Colon (tissue), 2 donors: ENCODE measurements at regions not wholly inside any gene's neighbourhood (a gene's known extent, or its start where the extent isn't known, plus 50 kb on each side); places are given as distances from the start of the nearest gene placed in this dataset.
"Not testable (repeated sequence)": the region's sequence is repeated elsewhere in the genome, so short reads cannot be mapped to it uniquely, and the experiment has no call there.

ENCODE experiments used
- FAIRE-seq: peaks from 2 replicates; lab custom pipeline; 2012; peaks lifted over from hg19 to GRCh38; lab: Jason Lieb, UNC
- donor health status: control.
- donor health status: control.

DNA sequence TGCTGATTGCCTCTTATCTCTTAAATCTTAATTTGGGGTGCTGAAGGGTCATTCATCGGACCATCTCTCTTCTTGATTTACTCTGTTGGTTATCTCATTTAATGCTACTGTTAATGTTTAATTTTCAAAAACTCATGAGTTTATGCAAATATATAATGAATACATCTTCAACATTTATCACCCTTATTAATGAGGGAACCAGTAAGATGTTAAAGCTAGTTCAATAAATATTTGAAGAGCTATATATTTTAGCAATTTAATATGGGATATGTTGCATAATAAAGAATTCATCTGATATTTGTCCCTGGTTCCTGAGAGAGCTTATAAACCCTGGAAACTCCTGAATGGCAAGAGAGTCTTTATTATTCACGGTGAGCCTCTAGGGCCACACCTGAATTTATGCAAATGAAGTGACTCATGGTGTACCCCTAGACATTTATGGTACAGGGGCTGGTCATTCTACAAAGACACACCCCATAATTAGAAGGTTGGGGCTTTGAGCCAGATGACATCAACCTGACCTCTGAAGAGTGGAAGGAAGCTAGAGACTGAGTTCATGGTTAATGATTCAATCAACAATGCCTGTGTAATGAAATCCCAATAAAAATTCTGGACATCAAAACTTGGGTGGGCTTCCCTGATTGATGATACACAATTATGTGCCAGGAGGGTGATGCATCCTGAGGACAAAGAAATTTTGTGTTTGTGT, 339.5 kb upstream of the ZNF608 start:
- FAIRE-seq = no peak

DNA sequence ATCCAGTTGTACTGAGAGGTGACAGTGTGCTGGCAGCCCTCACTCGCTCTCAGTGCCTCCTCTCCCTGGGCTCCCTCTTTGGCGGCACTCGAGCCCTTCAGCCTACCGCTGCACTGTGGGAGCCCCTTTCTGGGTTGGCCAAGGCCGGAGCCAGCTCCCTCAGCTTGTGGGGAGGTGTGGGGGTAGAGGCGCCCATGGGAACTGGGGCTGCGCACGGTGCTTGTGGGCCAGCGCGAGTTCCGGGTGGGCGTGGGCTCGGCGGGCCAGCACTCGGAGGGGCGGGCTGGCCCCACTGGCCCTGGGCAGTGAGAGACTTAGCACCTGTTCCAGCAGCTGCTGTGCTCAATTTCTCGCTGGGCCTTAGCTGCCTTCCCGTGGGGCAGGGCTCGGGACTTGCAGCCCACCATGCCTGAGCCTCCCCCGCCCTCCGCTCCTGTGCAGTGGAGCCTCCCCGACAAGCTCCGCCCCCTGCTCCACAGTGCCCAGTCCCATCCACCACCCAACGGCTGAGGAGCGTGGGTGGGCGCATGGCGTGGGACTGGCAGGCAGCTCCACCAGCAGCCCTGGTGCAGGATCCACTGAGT, 342.2 kb upstream of the ZNF608 start:
- FAIRE-seq = no peak

DNA sequence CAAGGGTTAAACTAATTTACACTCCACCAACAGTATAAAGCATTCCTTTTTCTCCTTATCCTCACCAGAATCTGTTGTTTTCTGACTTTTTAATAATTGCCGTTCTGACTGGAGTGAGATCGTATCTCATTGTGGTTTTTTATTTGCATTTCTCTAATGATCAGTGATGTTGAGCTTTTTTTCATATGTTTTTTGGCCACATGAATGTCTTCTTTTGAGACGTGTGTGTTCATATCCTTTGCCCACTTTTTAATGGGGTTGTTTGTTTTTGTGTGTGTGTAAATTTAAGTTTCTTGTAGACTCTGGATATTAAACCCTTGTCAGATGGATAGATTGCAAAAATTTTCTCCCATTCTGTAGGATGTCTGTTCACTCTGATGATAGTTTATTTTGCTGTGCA, 345.7 kb upstream of the ZNF608 start:
- FAIRE-seq = not testable (repeated sequence)

DNA sequence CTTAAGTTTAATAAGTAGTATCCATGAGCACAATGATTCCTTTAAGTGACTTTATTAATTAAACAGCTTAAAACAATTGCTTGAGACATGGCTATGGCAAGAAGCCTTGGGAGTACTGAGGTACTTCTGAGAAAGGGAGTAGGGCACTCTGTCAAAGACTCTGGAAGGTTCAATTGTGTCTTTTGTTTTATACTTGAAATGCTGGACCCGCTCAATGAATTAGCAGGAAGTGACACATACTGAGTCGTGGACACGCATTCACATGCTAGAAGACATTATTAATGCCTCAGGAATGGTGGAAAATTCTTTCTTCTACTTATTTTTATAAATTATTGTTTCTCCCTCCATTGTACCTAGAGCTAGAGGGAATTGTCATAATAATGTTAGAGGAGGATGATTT, 347.3 kb upstream of the ZNF608 start:
- FAIRE-seq = no peak

DNA sequence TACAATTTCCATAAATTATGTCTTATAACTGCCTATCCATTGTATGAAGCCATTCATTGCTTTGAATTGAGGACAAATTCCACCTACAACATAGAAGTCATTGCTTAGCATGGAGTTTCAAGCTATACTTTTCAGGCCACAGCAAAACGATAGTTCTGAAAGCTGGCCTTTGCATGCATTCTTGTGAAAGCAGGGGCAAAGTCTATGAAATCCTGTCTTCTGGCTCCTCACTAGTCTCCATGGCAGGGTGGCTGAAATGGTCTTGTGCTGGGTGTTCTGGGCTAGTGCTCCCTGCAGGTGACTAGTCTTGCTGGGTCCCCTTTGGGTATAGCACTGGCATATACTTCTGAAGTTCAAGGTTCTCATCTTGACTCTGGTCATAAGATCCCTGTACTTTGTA, 353.9 kb upstream of the ZNF608 start:
- no peak for FAIRE-seq

DNA sequence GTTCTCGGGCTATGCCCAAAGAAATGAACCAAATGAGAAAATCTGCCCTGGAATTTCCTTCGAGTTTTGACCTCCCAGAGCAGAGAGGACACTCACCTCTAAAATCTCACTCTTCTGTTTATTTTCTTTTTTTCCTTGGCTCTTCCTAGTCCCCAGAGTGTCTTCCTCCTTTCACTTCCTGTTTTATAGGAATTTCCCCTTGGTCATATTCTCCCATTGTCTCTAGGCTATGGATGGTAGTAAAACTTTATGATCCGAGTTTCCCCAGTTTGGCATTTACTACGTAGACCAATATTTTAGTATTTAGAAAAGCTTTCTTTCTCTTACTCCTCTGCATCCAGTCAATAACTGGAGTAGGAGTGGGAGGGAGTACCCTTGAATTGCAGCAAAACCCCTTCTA, 354.5 kb upstream of the ZNF608 start:
- FAIRE-seq = no peak

DNA sequence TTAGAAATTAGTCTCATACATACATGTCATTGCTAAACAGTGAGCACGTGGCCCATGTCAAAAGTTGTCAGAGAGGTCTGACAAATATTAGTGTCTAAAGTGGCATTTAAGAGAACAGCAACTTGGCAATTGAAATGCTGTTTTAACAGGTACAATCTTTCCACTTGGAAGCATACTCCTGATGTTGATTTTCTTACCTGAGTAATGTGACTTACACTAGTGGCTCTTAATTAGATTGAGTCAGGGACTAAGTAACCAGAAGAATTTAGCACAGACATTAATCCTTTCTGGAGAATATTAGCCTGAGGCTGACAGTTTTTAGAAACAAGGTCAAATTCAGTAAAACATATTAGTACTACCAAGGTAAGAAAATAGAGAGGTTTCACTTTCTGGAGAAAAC, 357.0 kb upstream of the ZNF608 start:
- no peak for FAIRE-seq

DNA sequence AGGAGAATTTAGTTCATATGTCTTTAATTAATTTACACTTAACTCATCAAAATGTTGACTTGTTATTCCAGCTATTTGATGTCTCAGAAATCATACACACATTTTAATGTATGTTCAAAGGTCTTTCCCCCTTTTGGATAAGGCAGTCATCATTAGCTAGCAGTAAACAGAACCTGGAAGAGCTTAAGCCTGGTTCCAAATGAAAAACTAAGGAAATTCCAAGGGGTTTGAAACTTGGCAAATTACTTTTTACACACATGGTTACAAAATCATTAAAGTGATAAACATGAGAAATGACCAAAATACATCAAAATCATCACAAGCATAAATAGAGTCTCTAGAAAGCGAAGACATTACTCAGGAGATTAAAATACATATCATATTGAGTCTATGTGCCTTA, 359.8 kb upstream of the ZNF608 start:
- no peak for FAIRE-seq

DNA sequence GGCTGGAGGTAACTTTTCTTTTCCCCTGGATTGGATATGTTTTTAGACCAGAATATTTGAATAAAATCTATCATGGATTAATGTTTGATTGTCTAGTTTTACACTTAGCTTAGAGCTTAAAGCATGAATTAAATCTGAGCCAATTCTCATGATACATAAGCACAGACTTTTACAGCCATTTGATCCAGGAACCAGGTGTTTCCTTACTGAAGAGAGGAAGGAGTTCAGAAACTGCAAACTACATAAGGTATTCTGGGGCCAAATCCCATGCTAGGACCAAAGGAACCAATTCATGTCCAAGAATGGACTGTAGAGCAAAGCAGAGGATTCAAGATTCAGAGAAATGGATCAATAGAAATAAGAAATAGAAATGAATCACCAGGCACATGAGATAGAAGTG, 360.4 kb upstream of the ZNF608 start:
- FAIRE-seq = no peak

DNA sequence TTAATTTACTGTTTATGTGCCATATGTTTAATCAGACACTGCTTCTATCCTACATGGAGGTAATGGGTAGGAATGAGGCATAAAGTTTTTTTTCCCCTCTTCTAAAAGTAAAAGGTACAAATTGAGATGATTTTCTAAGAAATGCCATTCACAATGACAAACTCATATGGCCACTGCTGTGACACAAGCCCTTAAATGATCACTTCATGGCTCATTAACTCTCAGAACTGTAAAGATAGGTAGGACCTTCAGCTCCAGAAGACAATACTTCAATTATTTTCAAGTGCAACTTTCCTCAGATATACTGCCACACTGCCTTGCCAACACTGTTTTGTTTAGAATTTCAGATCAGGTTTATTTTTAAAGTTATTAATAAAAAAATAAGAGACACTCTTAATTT, 362.9 kb upstream of the ZNF608 start:
- FAIRE-seq = no peak

DNA sequence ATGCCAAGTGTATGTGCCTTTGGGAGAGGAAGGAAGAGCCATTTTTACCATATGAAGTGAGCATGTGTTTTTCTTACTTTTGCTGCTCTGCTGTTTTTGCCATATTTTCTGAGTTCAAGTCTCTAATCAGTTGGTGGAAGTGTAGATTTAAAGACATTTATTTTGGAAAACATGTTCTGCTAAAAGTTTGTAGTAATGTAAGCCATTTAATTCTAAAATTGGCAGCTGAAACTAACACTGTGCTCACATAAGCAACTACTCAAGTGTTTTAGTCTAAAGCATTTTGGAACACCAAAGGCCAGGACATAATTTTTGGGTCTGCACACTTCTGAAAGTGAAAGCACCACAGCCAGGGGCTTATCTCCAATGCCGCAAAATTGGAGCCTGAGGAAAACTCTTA, 363.4 kb upstream of the ZNF608 start:
- FAIRE-seq = no peak

DNA sequence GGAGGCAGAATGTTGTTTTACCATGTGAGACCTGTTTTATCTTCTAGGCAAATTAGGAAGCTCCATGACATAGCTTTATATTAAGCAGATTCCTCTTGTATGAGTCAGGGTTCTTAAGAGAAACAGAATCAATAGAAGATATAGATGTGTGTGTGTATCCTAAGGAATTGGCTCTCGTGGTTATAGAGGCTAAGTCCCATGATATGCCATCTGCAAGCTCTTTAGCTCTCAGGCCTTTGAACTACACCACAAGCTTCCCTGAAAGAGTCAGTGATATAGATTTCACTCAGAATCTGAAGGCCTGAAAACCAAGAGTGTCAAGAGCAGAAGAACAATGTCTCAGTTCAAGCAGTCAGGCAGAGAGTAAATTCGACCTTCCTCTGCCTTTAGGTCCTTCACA, 365.8 kb upstream of the ZNF608 start:
- no peak for FAIRE-seq

DNA sequence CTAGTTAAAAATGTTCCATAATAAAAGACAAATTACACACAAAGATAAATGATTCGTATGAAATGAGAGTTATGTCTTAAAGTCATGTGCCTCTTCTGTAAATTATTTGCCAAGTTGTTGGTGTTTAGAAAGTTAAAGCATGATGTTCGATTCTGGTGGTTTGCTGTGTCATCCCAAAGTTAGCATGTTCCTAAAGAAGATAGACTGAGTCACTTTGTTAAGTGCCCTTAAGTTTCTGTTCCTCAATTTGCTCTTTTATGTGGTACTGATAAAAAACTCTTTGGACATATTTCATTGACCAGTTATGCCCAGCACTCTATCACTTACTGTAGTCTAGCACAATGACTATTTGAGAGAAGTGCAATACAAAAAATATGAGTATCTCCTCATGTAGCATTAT, 366.9 kb upstream of the ZNF608 start:
- no peak for FAIRE-seq

DNA sequence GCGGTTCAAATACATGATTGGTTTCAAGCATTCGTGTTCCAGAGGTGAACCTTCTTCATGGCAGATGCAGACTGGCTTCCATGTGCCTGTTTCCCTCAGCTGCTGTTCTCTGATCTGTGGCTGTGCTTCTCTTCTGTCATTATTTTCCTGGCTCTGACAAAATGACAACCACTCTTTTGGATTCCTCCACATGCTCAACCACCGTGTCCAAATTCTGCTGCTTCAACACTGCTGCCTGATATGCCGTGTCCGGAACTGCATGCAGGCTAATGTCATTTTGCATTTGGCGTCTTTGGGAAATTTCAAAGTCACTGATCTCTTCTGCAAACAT, 368.7 kb upstream of the ZNF608 start:
- FAIRE-seq = no peak

DNA sequence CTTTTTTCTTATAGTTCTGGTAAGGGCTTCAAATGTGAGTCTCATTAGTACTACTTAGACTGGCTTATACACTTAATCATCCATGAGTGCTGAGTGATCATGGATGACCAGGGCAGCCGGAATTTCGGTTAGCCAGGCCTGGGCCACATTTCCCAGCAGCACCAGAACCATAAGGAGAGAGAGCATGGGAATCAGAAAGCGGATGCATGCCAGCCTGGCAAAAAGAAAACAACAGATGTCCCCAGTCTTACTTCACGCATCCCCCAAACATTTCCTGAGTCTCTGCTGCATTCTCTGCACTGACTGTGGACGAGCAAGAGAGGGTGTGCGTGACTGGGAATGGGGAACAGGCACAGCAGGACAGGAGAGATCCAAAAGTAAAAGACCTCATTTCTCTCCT, 371.1 kb upstream of the ZNF608 start:
- FAIRE-seq = no peak

DNA sequence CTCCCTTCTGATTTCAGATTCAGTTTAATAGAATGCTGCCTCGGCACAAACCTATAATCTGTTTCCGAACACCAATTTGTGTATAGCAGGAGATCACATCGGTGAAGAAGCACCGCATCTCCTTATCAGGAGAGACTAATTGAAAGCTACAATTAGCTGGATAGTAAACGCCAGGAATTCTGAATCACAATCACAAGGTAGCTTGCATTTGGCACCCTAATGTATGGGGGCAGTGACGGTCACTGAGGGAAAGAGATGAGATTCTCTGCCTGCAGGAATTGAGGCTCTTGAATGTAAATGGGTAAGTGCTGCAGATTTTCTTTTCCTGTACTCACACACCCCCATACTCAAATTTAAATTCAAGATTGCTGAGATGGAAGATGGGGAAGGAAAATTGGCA, 373.6 kb upstream of the ZNF608 start:
- no peak for FAIRE-seq

DNA sequence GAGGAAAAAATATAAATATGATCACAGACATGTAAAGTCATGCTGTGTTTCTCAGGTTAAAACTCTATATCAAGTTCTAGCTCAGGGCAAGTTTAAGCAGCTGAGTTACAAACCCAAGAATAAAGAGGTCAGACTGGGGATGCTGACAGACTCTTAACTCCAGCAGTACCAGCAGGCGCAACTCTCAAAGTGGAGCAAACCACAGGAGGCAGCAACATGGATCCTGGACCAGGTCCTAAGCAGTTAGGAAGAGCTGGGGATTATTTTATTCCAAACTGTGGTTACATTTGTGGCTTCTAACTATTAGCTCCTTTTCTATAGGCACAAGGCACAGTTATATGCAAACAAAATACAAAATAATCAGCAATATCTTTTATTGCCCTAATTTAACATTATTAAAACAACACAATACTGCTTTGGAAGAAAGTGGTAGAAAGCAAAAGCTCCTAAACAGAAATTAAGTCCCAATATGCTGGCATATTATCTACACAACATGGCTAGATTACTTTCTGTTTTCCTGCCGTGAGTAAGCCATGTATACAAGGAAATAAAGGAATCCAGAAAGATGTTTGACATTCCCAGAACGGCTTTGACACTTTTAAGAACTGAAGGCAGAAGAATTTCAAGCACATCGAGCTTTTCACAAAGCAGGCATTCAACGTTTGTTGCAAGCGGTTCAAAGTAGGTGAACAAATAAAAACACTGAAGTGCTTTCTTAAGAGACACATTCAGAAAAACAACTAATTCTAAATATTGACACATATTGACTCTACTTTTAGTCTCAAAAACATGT, 378.8 kb upstream of the ZNF608 start:
- FAIRE-seq = no peak

DNA sequence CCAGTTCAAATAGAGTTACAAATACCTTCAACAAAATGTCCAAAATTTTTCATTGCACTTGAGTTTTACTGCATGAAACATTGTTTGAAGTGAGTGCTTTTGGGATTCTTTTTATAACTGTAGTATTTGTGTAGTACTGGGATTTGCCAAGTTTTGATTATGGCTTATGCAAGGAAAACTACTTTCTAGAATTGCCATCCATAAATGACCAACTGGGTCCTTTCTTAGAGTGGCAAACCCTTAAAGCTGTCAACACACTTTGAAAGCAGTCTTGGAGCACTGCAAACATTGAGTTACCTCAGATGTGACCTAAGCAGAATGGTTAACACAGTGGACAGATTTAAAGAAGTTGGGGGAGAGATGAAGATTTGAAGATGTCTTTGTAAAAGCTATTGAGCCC, 379.6 kb upstream of the ZNF608 start:
- FAIRE-seq = no peak

DNA sequence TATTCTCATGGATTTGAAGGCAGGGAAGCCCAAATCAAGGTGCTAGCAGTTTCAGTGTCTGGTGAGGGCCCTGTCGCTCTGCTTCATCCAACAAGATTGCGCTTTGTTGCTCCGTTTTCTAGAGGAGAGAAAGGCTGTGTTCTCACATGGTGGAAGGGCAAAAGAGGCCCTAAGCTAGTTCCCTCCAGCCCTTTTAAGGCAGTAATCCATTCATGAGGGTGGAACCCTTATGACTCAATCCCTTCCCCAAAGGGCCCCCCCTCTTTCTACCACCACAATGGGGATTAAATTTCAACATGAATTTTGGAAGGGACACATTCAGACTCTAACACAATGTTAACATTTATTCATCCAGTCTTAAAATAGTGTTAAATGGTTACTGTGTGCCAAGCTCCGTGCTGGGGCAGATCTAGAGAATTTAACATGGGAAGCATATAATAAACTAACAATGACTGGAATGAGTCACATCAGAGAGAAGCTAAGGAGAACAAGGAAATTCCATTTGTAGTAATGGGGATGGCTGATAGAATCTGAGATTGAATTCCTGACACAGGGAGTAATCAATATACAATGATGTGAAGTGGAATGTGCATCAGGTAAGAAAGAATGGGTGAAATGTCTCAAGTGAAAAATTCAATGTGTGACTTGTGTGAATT, 382.8 kb upstream of the ZNF608 start:
- no peak for FAIRE-seq

DNA sequence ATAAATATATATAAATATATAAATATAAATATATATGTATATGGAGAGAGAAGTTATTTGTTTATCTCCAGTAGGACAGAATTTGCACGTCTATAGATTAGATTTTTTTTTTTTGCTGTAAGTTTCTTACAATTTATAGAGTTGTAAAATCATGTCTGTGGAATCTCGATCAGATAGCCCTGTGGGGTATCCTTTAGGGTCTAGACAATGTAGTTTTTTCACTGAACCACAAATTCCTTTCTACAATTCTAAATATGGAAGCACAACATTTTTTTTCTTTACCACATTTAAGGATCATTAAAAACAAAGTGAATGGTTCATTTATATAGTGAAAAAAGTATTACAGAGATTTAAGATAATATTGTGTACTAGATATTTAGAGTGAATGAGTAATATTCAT, 384.2 kb upstream of the ZNF608 start:
- no peak for FAIRE-seq

DNA sequence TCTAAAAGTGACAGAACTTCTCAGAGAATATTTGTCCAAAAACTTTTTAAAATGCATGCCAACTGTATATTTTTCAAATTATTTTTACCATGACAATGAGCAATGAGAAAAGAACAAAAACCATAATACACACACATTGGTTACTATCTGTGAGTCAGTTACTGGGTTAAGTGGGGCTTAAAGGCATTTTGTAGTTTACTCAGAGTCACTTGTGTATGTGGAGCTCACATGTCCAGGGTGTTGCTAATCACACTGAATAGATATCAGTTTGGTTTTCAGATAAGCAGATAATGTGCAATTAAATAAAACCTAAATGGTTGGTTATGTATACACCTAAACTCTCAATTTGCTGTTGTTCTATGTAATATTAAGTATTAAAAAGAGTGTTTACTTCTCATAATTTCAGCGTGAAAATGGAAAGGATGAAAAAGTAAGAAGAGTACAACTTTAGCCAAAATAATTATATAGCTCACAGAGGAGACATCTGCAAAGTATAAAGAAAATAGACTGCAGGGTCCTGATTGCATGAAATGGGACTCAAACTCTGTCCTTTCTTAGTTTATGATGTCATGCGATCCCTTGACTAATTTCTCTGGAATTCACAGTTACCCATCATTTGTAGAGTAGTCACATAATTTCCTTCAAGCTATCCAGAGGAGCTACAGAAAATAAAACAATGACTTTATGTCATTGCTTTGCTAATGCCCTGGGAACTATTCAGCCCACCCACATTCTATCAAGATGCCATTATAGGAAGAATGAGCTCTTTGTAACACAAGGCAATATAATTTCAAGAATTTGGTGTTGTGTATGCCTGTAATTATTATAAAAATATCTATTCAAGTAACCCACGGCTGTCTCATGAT, 388.0 kb upstream of the ZNF608 start:
- FAIRE-seq = no peak

DNA sequence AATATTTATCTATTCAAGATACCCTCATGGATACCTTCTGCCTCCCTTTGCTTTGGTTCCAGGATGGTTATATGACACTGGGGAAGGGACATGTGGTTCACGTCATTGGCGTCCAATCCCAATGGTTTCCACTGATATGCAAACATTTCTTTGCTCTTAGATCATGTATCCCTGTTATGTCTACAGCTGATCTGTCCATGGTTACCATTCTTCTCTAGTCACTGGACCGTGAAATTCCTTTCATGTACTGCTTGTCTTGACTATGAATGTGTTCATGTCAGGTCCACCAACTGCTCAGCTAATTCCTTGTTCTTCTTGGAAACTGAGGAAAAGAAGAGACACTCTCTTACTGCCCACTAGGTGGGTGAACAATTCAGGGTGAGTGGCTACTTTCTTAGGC, 391.1 kb upstream of the ZNF608 start:
- no peak for FAIRE-seq
